Renal cortex interstitium (tissue), 11 donors: ENCODE measurements at regions not wholly inside any gene's neighbourhood (a gene's known extent, or its start where the extent isn't known, plus 50 kb on each side); places are given as distances from the start of the nearest gene placed in this dataset.

Source experiments
- DNase-seq, 11 donors: peaks; one replicate each; pipeline ENCODE4 v3.0.0-alpha.2; 2013; ENCODE audit warnings: low read depth in 9 of 11, low spot score in 4 of 11; ENCODE audit errors: extremely low read depth in 1 of 11

GRCh38 chr11:127412722-127413380 lies 412.3 kb upstream of the KIRREL3 start:
- no peak for DNase-seq

DNA sequence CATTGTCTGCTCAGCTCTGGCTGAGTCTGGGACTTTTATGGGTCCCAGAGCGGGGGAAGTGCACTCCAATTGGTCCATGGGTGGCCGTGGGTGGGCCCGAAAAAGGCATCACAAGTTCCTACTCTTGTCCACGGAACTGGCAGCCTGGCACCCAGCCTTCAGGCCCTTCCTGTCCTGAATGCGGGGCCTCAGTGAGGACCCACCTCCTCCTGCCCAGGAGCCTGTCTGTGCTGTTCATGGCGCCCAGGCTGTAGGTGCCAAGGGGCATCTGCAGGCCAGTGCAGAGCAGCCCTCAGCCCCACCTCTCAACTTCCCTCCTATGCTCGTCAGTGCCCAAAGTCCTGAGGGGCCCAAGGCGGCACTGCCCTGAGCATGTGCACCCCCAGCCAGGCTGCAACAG lies 411.7 kb upstream of the KIRREL3 start:
- DNase-seq = no peak

GRCh38 chr11:127411283-127411682 lies 410.7 kb upstream of the KIRREL3 start:
- no peak for DNase-seq

GRCh38 chr11:127395034-127395433 lies 394.5 kb upstream of the KIRREL3 start:
- DNase-seq = no peak

- no peak for DNase-seq
These were observed 393.0 kb upstream of the KIRREL3 start for GRCh38 chr11:127393460-127393997.

DNA sequence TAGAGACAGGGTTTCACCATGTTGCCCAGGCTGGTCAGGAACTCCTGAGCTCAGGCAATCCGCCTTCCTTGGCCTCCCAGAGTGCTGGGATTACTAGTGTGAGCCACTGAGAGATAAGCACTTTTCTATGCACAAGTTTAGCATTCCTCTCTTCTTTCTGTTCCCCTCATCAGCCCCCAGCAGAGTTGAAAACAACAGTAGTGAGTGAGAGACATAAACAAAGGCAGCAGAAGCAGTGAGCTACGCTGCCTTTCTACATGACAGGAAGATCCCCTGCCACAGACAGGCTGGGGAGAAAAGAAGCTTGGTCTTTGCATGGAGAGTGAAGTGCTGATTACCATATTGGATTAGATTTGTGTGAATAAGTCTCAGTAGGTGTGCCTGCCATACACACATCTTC lies 392.0 kb upstream of the KIRREL3 start:
- no peak for DNase-seq

DNA sequence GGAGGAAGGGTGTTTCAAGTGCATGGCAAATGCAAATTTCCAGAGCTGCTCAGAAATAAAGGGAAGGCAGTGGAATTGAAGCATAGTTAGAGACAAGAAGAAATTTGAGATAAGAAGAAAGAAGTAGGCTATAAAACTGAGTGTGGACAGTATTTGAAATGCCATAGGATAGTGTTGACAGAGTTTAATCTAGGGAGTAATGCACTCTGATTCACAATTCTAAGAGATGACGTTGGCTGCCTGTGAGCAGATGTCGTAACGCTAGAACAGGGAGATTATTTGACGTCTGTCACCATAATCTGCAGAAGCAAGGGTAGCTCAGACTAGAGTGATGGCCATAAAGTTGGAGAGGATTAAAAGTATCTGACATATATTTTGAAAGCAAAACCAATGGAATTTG lies 389.9 kb upstream of the KIRREL3 start:
- no peak for DNase-seq

DNA sequence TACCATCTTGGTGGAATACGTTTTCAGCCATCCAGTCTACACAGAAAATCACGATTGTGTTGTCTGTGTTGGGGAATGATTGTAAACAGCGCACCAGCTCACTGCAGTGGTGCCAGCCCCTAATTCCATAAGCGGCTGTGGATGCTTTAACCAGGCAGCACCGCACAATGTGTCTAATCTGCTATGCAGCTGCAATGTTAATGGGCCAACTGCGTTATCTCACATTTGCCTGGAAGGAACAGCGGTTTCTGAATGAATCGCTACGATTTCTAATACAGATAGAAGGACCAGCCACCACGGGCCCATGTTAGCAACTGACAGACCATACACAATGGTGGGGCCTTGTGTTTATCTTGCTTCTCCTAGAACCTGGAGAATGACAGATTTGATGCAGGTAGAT lies 384.5 kb upstream of the KIRREL3 start:
- no peak for DNase-seq

DNA sequence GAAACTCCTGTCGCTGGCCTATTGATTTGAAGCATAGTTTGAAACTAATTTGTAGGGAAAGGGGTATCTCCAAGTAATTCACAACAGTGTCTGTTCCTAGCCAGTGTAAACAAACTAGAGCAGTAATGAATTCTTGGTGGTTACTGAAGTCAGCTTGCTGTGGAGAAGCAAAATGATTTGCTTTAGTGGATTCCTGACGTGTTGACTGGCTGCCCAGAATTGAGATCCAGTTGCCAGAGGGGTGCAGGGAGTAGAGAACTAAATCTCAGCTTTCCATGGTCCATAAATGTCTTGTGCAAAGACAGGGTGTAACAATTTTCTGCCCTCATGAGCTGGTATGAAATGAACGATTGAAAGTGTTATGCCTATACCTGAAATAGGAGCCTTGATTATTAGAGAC lies 382.5 kb upstream of the KIRREL3 start:
- no peak for DNase-seq

DNA sequence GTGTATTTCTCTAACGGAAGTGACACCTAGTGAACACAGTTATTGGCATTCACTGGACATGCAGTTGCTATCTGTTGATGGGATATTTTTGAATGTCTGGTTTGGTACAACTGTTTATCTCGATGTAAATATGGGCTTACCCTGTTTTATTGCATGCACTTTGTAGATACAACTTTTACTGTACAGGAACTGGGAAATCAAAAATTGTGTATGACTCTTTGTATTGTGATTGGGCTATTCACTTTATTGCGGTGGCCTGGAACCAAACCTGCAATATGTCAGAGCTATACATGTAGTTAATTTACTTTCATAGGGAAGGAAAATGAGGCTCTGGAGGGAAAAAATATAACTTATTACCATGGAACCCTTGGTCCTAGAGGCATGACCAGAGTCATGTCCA lies 380.7 kb upstream of the KIRREL3 start:
- no peak for DNase-seq

DNA sequence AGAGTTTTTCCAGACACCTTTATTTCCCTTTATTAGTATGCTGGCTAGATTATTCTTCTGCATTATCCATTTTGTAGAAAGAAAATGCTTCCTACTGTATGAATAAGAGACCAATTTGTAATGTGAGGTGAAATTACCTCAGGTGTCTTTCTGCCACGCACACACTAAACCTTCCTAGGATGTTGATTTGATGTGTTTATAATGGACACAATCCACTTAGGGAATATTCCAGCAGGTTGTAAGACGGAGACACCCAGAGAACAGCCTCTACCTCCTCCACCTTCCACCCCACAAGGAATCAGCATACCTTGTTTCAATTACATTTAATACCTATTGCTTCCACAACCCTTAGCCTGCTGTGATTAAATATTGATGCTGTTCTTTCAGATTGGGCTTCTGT lies 379.1 kb upstream of the KIRREL3 start:
- no peak for DNase-seq

DNA sequence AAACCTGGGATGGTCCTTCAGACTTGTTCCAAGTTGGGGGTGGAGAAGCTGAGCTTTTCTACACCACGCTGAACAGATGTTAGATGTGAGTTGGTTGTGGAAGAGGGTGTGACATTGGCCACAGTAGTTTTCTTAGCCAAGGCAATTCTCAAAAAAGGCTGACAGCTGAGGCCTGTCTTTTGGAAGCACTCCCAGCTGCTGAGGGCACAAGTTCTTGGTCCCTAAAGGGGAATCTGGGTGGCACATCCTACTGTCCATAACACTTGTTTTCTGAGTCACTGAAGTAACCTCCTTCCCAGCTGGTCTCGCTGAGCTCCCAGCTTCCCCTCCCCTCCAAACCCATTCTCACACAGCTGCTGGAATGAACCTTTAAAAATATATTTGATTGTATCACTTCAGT lies 375.7 kb upstream of the KIRREL3 start:
- DNase-seq = no peak

DNA sequence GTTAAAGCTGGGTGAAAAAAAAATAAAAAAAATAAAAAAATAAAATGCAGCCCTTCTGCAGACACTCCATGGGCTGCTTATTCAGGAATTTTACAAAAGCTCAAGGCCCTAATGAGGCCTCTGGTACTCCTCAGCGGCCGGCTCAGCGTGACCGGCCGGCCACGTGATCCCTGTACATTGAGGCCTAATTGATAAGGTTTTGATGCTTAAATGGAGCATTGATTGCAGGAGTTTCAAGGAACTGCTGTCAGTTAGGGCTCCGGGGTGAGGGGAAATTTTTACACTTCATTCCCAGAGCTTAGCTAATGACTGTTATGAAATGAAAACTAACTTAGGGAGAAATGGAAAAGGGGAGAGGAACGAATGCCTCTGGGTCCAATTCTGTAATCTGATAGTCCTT lies 368.8 kb upstream of the KIRREL3 start:
- DNase-seq = peak in 2 of 11 donors; percentile 13 to 20

DNA sequence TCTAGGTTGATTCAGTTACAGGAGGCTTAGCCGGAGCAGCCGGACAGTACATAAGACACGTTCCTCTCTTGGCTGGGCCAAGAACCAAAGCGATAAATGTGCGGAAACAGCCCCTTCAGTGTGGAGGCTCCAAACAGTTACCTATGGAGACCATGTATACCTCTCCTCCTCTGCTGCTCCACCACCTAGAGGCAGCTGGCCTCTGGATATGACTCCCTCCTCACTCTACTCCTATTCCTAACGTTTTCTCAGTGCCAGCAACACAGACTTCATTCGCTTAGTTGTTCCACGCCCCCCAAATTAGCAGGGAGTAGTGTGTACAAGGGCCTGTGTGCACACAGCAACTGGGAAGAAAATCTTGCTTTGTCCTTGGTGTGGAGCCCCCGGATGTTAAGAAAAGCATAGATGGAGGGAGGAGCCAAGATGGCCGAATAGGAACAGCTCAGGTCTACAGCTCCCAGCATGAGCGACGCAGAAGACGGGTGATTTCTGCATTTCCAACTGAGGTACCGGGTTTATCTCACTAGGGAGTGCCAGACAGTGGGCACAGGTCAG lies 362.3 kb upstream of the KIRREL3 start:
- DNase-seq = no peak

GRCh38 chr11:127358160-127358559 lies 357.6 kb upstream of the KIRREL3 start:
- no peak for DNase-seq

DNA sequence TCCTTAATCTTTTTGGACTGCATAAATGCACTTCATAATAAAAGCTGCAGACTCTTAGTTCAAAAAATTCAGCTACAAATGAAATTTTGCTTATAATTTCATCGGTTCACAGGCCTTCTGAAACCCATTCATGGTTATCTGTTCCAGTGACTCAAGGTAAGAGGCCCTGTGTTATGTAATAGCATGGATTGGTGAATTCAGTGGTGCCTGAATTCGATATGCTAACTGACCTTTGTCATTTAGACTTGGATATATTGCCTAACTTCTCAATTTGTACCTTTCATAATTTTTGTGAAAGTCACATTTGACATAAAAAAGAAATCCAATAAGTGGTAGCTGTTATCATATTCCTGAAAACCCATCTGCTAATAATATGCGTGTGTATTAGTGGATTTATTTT lies 349.9 kb upstream of the KIRREL3 start:
- no peak for DNase-seq

DNA sequence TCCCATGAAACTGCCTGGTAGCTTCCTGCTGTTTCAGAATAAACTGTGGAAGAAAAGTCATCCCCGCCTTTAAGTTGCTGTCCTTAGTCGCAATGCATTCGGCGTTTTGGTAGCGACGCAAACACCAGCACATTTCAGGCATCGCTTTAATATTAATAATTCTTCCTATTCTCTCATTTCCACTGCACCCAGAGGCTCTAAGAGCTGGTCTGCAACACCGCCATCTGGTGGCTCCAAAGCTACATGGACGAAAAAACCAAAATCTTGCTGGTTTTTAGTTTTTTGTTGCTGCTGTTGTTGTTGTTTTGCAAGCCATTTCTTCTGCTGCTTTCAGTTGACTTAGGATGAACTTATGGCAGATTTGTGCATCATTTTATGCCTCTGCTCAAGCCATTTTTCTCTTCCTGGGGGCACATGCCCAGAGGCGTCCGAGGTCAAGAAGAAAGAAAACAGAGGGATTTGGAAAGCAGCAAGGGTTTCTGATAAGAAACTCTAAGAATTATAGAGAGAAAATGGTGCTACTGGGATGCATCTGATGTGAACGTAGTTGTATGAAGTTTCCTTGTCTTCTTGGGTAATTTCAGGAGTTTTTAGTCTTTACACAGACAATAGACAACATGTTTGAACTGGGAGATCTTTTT lies 345.4 kb upstream of the KIRREL3 start:
- DNase-seq = peak in 7 of 11 donors; percentile 5 to 33 (median 26)

GRCh38 chr11:127340438-127340837 lies 339.9 kb upstream of the KIRREL3 start:
- DNase-seq = no peak

- no peak for DNase-seq
These were observed 338.8 kb upstream of the KIRREL3 start for GRCh38 chr11:127339376-127339775.

DNA sequence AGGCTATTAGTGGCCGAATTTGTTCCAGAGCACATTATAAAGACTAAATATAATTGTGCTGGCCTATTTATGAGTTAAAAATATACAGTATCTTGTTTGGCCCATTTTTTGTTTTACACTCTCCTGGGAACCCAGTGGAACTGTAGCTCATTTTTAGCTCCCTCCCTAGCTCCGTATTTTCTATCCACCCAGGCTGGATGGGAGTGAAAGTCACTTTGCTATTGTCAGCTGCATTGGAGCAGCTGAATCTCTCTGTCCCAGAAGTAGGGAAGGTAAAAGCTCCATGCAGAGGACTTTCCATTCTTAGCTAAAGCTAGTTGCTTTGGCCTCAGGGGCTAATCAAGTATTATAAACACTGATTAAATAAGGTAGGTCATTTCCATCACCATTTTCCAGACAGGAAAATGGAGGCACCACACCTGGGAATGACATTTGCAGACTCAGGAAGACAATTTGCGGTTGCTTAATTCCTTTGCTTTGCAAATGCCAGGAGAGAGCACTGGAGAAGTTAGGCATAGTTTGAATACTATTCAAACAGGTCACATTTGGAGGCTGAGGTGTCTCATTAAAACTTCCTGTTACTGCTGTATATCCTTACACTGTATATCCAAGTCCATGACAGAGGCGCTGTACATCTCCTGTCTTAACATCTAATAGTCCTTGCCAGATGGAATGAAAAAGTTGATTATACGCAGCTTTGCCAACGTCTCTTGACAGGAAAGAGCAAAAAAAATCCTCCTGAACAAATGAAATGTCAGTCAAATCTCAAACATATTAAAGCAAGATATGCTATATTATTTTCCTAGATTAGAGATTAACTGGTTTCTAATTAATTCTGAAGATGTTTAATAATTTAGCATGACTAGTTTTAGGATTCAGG lies 338.1 kb upstream of the KIRREL3 start:
- no peak for DNase-seq
